Jurkat, Clone E6-1 (cell line): ENCODE measurements at regions not wholly inside any gene's neighbourhood (a gene's known extent, or its start where the extent isn't known, plus 50 kb on each side); places are given as distances from the start of the nearest gene placed in this dataset.
"Not testable (repeated sequence)": the region's sequence is repeated elsewhere in the genome, so short reads cannot be mapped to it uniquely, and the experiment has no call there.

Experiments
- DNase-seq: peaks from one replicate; pipeline ENCODE4 v3.0.0-alpha.2; 2011; ENCODE audit warnings: low read depth, low spot score
- H3K4me3 ChIP-seq: 2 replicates; pipeline ENCODE4 v1.5.1; 2011; ENCODE audit warnings: mild to moderate bottlenecking, low read length, control low read depth, moderate library complexity

- DNase-seq, H3K4me3 ChIP-seq: not testable (repeated sequence)
Observed at GRCh38 chrX:40387869-40388268, 192.9 kb upstream of the ATP6AP2 start.

GRCh38 chrX:40387311-40387710 is 193.5 kb upstream of the ATP6AP2 start:
- DNase-seq, H3K4me3 ChIP-seq: not testable (repeated sequence)

- no peak overlapping the region for H3K4me3 ChIP-seq
- DNase-seq: no peak
Observed at GRCh38 chrX:40385682-40386081, 195.1 kb upstream of the ATP6AP2 start.

GRCh38 chrX:40385256-40385655 is 195.5 kb upstream of the ATP6AP2 start:
- DNase-seq: no peak

GRCh38 chrX:40383969-40384368 is 196.8 kb upstream of the ATP6AP2 start:
- DNase-seq: no peak
- H3K4me3 ChIP-seq: no peak overlapping the region

More at GRCh38 chrX:40385256-40385655, 195.5 kb upstream of the ATP6AP2 start:
- H3K4me3 ChIP-seq: no peak overlapping the region

- DNase-seq: no peak
Observed at GRCh38 chrX:40383360-40383759, 197.4 kb upstream of the ATP6AP2 start.

GRCh38 chrX:40380655-40381488 is 199.9 kb upstream of the ATP6AP2 start:
- DNase-seq: no peak

More at GRCh38 chrX:40383360-40383759, 197.4 kb upstream of the ATP6AP2 start:
- no peak overlapping the region for H3K4me3 ChIP-seq

GRCh38 chrX:40377684-40378083 is 203.1 kb upstream of the ATP6AP2 start:
- no peak overlapping the region for H3K4me3 ChIP-seq
- DNase-seq: no peak

More at GRCh38 chrX:40380655-40381488, 199.9 kb upstream of the ATP6AP2 start:
- no peak overlapping the region for H3K4me3 ChIP-seq

GRCh38 chrX:40374486-40374885 is 206.3 kb upstream of the ATP6AP2 start:
- no peak overlapping the region for H3K4me3 ChIP-seq
- DNase-seq: no peak

GRCh38 chrX:40373641-40374040 is 207.1 kb upstream of the ATP6AP2 start:
- DNase-seq: no peak
- no peak overlapping the region for H3K4me3 ChIP-seq

GRCh38 chrX:40373025-40373424 is 207.7 kb upstream of the ATP6AP2 start:
- no peak overlapping the region for H3K4me3 ChIP-seq
- no peak for DNase-seq

GRCh38 chrX:40371376-40371775 is 209.4 kb upstream of the ATP6AP2 start:
- DNase-seq: no peak
- H3K4me3 ChIP-seq: no peak overlapping the region

- DNase-seq: no peak
- H3K4me3 ChIP-seq: no peak overlapping the region
Observed at GRCh38 chrX:40368611-40369061, 212.1 kb upstream of the ATP6AP2 start.

- H3K4me3 ChIP-seq: no peak overlapping the region
- no peak for DNase-seq
Observed at GRCh38 chrX:40366661-40367060, 214.1 kb upstream of the ATP6AP2 start.

- H3K4me3 ChIP-seq, DNase-seq: not testable (repeated sequence)
Observed at GRCh38 chrX:40362291-40362690, 218.5 kb upstream of the ATP6AP2 start.

GRCh38 chrX:40360557-40360956 is 220.2 kb upstream of the ATP6AP2 start:
- no peak overlapping the region for H3K4me3 ChIP-seq
- no peak for DNase-seq

GRCh38 chrX:40359593-40359992 is 221.2 kb upstream of the ATP6AP2 start:
- no peak overlapping the region for H3K4me3 ChIP-seq
- DNase-seq: no peak

- DNase-seq: no peak
- no peak overlapping the region for H3K4me3 ChIP-seq
Observed at GRCh38 chrX:40358994-40359393, 221.8 kb upstream of the ATP6AP2 start.

- H3K4me3 ChIP-seq: no peak overlapping the region
- no peak for DNase-seq
Observed at GRCh38 chrX:40349251-40349650, 231.5 kb upstream of the ATP6AP2 start.

GRCh38 chrX:40346379-40346778 is 234.4 kb upstream of the ATP6AP2 start:
- no peak overlapping the region for H3K4me3 ChIP-seq
- DNase-seq: no peak

- no peak overlapping the region for H3K4me3 ChIP-seq
- no peak for DNase-seq
Observed at GRCh38 chrX:40343319-40343718, 237.5 kb upstream of the ATP6AP2 start.
